ENCODE measurements at regions not wholly inside any gene's neighbourhood (a gene's known extent, or its start where the extent isn't known, plus 50 kb on each side); places are given as distances from the start of the nearest gene placed in this dataset.
"Not testable (repeated sequence)": the region's sequence is repeated elsewhere in the genome, so short reads cannot be mapped to it uniquely, and the experiment has no call there.

GRCh38 chr2:234373481-234374149 lies 123.3 kb downstream of the ARL4C start:
- peak in 1 of 5 donors; percentile 23 for DNase-seq

GRCh38 chr2:234373060-234373459 lies 123.8 kb downstream of the ARL4C start:
- DNase-seq = peak in 1 of 5 donors; percentile 50

- peak in 1 of 5 donors; percentile 20 for DNase-seq
Observed at GRCh38 chr2:234372506-234372905, 124.4 kb downstream of the ARL4C start.

GRCh38 chr2:234368861-234369261 lies 128.0 kb downstream of the ARL4C start:
- DNase-seq = peak in 3 of 5 donors; percentile 25 to 75 (median 31)

GRCh38 chr2:234366891-234367290 lies 130.0 kb downstream of the ARL4C start:
- no peak for DNase-seq

GRCh38 chr2:234364661-234365060 lies 132.2 kb downstream of the ARL4C start:
- DNase-seq = no peak

GRCh38 chr2:234363647-234364294 lies 133.1 kb downstream of the ARL4C start:
- DNase-seq = no peak

GRCh38 chr2:234363011-234363487 lies 133.8 kb downstream of the ARL4C start:
- no peak for DNase-seq

- DNase-seq = not testable (repeated sequence)
Observed at GRCh38 chr2:234360313-234360975, 136.4 kb downstream of the ARL4C start.

GRCh38 chr2:234357666-234358065 lies 139.2 kb downstream of the ARL4C start:
- DNase-seq = no peak

GRCh38 chr2:234355808-234356365 lies 141.0 kb downstream of the ARL4C start:
- no peak for DNase-seq

GRCh38 chr2:234355021-234355720 lies 141.7 kb downstream of the ARL4C start:
- no peak for DNase-seq

- DNase-seq = no peak
Observed at GRCh38 chr2:234352270-234352669, 144.6 kb downstream of the ARL4C start.

GRCh38 chr2:234351866-234352265 lies 145.0 kb downstream of the ARL4C start:
- DNase-seq = not testable (repeated sequence)

GRCh38 chr2:234348081-234348480 lies 148.8 kb downstream of the ARL4C start:
- peak in 1 of 5 donors; percentile 19 for DNase-seq

GRCh38 chr2:234345921-234346320 lies 151.0 kb downstream of the ARL4C start:
- no peak for DNase-seq

- no peak for DNase-seq
Observed at GRCh38 chr2:234344012-234344411, 152.9 kb downstream of the ARL4C start.

- DNase-seq = no peak
Observed at GRCh38 chr2:234343372-234343771, 153.5 kb downstream of the ARL4C start.

- no peak for DNase-seq
Observed at GRCh38 chr2:234341306-234341985, 155.4 kb downstream of the ARL4C start.

- peak in 1 of 5 donors; percentile 20 for DNase-seq
Observed at GRCh38 chr2:234339501-234339900, 157.4 kb downstream of the ARL4C start.

- no peak for DNase-seq
Observed at GRCh38 chr2:234339011-234339410, 157.9 kb downstream of the ARL4C start.

GRCh38 chr2:234335661-234336228 lies 161.1 kb downstream of the ARL4C start:
- peak in 4 of 5 donors; percentile 30 to 81 (median 55) for DNase-seq
